Hepatocyte (in vitro differentiated cells): ENCODE measurements at regions not wholly inside any gene's neighbourhood (a gene's known extent, or its start where the extent isn't known, plus 50 kb on each side); places are given as distances from the start of the nearest gene placed in this dataset.

Source experiments
- EZH2 ChIP-seq: fragments of 200-600 bp; sonication (generic); IDR thresholded peaks from 2 replicates; pipeline ENCODE4 v1.6.1; 2016; ENCODE audit warnings: antibody characterized with exemption, mild to moderate bottlenecking, borderline replicate concordance
- EZH2phosphoT487 ChIP-seq: fragments of 200-600 bp; sonication (generic); IDR thresholded peaks from one replicate; pipeline ENCODE4 v1.6.1; 2018; ENCODE audit warnings: antibody characterized with exemption, mild to moderate bottlenecking, low read depth, moderate library complexity; ENCODE audit not compliant: unreplicated experiment, severe bottlenecking
- TF ChIP-seq, protein P1 (sequence below): fragments of 200-600 bp; sonication (generic); IDR thresholded peaks from 2 replicates; pipeline ENCODE4 v1.5.1; 2016; ENCODE audit warnings: antibody characterized with exemption, mild to moderate bottlenecking; ENCODE audit not compliant: poor library complexity

- TF ChIP-seq, protein P1, sequence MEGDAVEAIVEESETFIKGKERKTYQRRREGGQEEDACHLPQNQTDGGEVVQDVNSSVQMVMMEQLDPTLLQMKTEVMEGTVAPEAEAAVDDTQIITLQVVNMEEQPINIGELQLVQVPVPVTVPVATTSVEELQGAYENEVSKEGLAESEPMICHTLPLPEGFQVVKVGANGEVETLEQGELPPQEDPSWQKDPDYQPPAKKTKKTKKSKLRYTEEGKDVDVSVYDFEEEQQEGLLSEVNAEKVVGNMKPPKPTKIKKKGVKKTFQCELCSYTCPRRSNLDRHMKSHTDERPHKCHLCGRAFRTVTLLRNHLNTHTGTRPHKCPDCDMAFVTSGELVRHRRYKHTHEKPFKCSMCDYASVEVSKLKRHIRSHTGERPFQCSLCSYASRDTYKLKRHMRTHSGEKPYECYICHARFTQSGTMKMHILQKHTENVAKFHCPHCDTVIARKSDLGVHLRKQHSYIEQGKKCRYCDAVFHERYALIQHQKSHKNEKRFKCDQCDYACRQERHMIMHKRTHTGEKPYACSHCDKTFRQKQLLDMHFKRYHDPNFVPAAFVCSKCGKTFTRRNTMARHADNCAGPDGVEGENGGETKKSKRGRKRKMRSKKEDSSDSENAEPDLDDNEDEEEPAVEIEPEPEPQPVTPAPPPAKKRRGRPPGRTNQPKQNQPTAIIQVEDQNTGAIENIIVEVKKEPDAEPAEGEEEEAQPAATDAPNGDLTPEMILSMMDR, result no peak
- TF ChIP-seq EZH2, result no peak
- no peak for TF ChIP-seq EZH2phosphoT487
These were observed 432.2 kb upstream of the TRIB2 start for GRCh38 chr2:12284487-12284886.
